Peyer's patch (tissue), 4 donors: ENCODE measurements at regions not wholly inside any gene's neighbourhood (a gene's known extent, or its start where the extent isn't known, plus 50 kb on each side); places are given as distances from the start of the nearest gene placed in this dataset.

ENCODE experiments used
- DNase-seq, 3 donors: peaks; one replicate each; pipeline ENCODE4 v3.0.0-alpha.2; 2017 to 2019
- H3K27ac ChIP-seq, 4 donors: fragments of 200-600 bp; sonication (generic); one replicate each; pipeline ENCODE4 v1.5.1; 2016 to 2019
- H3K27me3 ChIP-seq, 2 donors: fragments of 200-600 bp; sonication (generic); one replicate each; pipeline ENCODE4 v1.5.1; 2019
- H3K36me3 ChIP-seq, 3 donors: fragments of 200-600 bp; sonication (generic); one replicate each; pipeline ENCODE4 v1.5.1; 2016 to 2019
- H3K4me1 ChIP-seq, 4 donors: fragments of 200-600 bp; sonication (generic); one replicate each; pipeline ENCODE4 v1.5.1; 2016 to 2019
- H3K4me3 ChIP-seq, 4 donors: fragments of 200-600 bp; sonication (generic); 1 replicate in 3 of 4; 2 replicates in 1 of 4; pipeline ENCODE4 v1.5.1; 2016 to 2019; ENCODE audit warnings: mild to moderate bottlenecking in 1 of 4
- H3K9me3 ChIP-seq, 4 donors: fragments of 200-600 bp; sonication (generic); one replicate each; pipeline ENCODE4 v1.5.1; 2016 to 2019; ENCODE audit warnings: mild to moderate bottlenecking in 1 of 4
- POLR2A ChIP-seq, 2 donors: fragments of 450-650 bp; IDR thresholded peaks; one replicate each; pipeline ENCODE4 v1.5.1; 2017; ENCODE audit warnings: antibody characterized with exemption in 2 of 2, mild to moderate bottlenecking in 2 of 2, moderate library complexity in 2 of 2
- TF ChIP-seq, protein P1 (sequence below), 6 experiments: fragments of 450-650 bp in 4 of 6; fragments of 200-600 bp in 2 of 6; sonication (generic) in 1 of 6; IDR thresholded peaks; one replicate each; pipeline ENCODE4 v1.5.1; 2017 to 2019; ENCODE audit warnings: antibody characterized with exemption in 6 of 6, mild to moderate bottlenecking in 3 of 6, moderate library complexity in 1 of 6

GRCh38 chr2:149657401-149658040, 69.9 kb upstream of the MMADHC start:
- TF ChIP-seq, protein P1, sequence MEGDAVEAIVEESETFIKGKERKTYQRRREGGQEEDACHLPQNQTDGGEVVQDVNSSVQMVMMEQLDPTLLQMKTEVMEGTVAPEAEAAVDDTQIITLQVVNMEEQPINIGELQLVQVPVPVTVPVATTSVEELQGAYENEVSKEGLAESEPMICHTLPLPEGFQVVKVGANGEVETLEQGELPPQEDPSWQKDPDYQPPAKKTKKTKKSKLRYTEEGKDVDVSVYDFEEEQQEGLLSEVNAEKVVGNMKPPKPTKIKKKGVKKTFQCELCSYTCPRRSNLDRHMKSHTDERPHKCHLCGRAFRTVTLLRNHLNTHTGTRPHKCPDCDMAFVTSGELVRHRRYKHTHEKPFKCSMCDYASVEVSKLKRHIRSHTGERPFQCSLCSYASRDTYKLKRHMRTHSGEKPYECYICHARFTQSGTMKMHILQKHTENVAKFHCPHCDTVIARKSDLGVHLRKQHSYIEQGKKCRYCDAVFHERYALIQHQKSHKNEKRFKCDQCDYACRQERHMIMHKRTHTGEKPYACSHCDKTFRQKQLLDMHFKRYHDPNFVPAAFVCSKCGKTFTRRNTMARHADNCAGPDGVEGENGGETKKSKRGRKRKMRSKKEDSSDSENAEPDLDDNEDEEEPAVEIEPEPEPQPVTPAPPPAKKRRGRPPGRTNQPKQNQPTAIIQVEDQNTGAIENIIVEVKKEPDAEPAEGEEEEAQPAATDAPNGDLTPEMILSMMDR (IDR thresholded peaks at IDR 0.05), result no peak
- TF ChIP-seq POLR2A (IDR thresholded peaks at IDR 0.05), result no peak
- H3K36me3 ChIP-seq, result no peaks in the 10 kb centered on the region
- H3K9me3 ChIP-seq, result no peaks in the 10 kb centered on the region

GRCh38 chr2:149656996-149657395, 69.4 kb upstream of the MMADHC start:
- Histone ChIP-seq H3K4me3 (no peak overlapping the region), H3K9me3 (no peaks in the 10 kb centered on the region), H3K27me3 (no peaks in the 10 kb centered on the region), H3K27ac (no peak overlapping the region), H3K36me3 (no peaks in the 10 kb centered on the region), H3K4me1 (no peaks in the 10 kb centered on the region)
- DNase-seq, result no peak
- no peak for TF ChIP-seq POLR2A (IDR thresholded peaks at IDR 0.05)
- TF ChIP-seq, protein P1 (IDR thresholded peaks at IDR 0.05), result no peak

More at GRCh38 chr2:149657401-149658040, 69.9 kb upstream of the MMADHC start:
- Histone ChIP-seq H3K4me1 (no peaks in the 10 kb centered on the region), H3K4me3 (no peak overlapping the region), H3K27ac (no peak overlapping the region), H3K27me3 (no peaks in the 10 kb centered on the region)
- DNase-seq, result no peak

DNA sequence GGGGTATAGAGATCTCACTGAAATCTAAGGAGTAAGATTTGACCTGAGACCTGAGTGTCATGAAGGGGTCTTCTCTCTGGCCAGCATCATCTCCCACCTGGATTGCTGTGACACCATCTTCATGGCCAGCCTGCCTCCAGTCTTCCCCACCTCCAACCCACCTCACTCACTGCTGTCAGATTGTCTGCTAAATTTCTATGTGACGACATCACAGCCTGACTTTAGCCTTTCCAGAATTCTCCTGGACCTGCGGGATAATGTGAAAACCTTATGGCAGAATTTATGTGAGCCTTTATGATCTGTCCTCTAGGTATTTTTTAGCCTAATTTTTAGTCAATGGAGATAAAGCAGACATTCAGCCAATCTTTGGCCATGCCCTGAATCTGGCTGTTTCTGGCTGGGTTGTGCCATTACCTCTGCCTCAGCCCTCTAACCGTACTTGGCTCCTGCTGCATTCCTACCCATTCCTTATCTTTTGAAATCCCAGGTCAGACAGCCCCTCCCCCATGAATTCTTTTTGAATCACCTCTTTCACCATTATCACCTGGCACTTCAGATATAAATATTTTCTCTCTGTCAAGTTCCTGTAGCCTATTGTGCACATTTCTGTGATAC, 66.4 kb upstream of the MMADHC start:
- Histone ChIP-seq H3K36me3 (no peaks in the 10 kb centered on the region), H3K27me3 (no peaks in the 10 kb centered on the region), H3K4me3 (no peak overlapping the region), H3K27ac (no peak overlapping the region), H3K9me3 (peaks cover 0 to 12% (median 0%) of the 10 kb centered on the region in 4 donors), H3K4me1 (no peaks in the 10 kb centered on the region)
- TF ChIP-seq, protein P1 (IDR thresholded peaks at IDR 0.05), result no peak
- no peak for TF ChIP-seq POLR2A (IDR thresholded peaks at IDR 0.05)
- DNase-seq, result no peak

DNA sequence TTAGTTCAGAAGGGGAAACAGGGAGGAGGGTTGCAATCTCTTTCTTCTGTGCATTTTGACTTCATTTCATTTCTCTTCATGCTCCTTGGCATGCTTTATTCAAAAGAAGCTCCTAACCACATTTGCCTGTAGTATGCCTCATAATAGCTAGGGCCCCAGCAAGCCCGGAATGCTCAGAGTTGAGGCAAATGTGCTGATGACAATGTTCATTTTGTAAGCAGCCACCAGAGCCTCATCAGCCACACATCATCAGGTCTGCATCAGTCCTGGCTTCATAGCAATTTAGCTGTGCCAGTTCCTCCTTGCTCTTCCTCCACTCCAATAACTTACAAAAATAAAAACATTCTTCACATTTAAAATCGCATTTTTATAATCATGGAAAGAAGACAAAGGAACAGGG, 65.4 kb upstream of the MMADHC start:
- no peak for DNase-seq
- H3K36me3 ChIP-seq, result no peaks in the 10 kb centered on the region
- no peak overlapping the region for H3K4me3 ChIP-seq
- no peaks in the 10 kb centered on the region for H3K27me3 ChIP-seq
- H3K4me1 ChIP-seq, result no peaks in the 10 kb centered on the region
- H3K9me3 ChIP-seq, result peaks cover 0 to 12% (median 0%) of the 10 kb centered on the region in 4 donors
- TF ChIP-seq, protein P1 (IDR thresholded peaks at IDR 0.05), result no peak
- TF ChIP-seq POLR2A (IDR thresholded peaks at IDR 0.05), result no peak
- H3K27ac ChIP-seq, result no peak overlapping the region

DNA sequence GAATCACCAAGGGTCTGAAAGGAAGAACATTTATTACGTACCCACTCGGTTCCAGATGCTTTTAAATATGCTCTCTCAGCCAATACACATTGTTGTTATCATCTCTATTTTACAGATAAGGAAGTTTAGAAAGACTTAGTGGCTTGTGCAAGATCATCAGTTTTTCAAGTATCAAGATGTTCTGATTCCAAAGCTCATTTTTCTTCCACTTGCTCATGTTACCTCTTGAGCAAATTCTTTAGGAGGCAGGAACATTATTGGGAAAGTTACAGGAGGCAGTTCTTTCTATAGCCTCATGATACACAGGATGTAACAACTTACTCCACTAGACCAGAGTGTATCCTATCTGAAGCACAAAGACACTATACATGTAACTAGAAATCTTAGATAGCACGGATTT, 65.0 kb upstream of the MMADHC start:
- H3K9me3 ChIP-seq, result peaks cover 0 to 12% (median 0%) of the 10 kb centered on the region in 4 donors
- H3K27ac ChIP-seq, result no peak overlapping the region
- no peaks in the 10 kb centered on the region for H3K4me1 ChIP-seq
- H3K36me3 ChIP-seq, result no peaks in the 10 kb centered on the region
- H3K4me3 ChIP-seq, result no peak overlapping the region
- H3K27me3 ChIP-seq, result no peaks in the 10 kb centered on the region
- TF ChIP-seq POLR2A (IDR thresholded peaks at IDR 0.05), result no peak
- TF ChIP-seq, protein P1 (IDR thresholded peaks at IDR 0.05), result no peak
- no peak for DNase-seq
